ENCODE measurements at regions not wholly inside any gene's neighbourhood (a gene's known extent, or its start where the extent isn't known, plus 50 kb on each side); places are given as distances from the start of the nearest gene placed in this dataset.

GRCh38 chr5:21085791-21086190, 1097.8 kb upstream of the CDH18 start:
- Histone ChIP-seq H3K4me3 (replicated peaks in 1 of 3; ENCODE audit: insufficient read depth in 1 of 3, low read depth in 2 of 3, low read length in 3 of 3) (no peak overlapping the region), H3K36me3 (replicated peaks in 1 of 2; ENCODE audit: control insufficient read depth in 1 of 2, insufficient read depth in 2 of 2, low read length in 2 of 2) (no peaks in the 10 kb centered on the region), H4K20me1 (ENCODE audit: insufficient read depth, low read length) (no peaks in the 10 kb centered on the region), H3K27me3 (ENCODE audit: control insufficient read depth in 1 of 2, insufficient read depth in 2 of 2, low read length in 2 of 2) (no peaks in the 10 kb centered on the region), H2AFZ (ENCODE audit: low read length) (no peak overlapping the region), H3K9me3 (ENCODE audit: low read length) (peaks cover 37% of the 10 kb centered on the region), H3K27ac (ENCODE audit: extremely low read length, insufficient read depth, low read length) (no peak overlapping the region), H3K4me1 (ENCODE audit: insufficient read depth, low read length) (no peaks in the 10 kb centered on the region), H3K4me2 (ENCODE audit: low read depth, low read length) (no peak overlapping the region), H3K9ac (ENCODE audit: insufficient read depth, low read depth, low read length) (no peak overlapping the region), H3K79me2 (ENCODE audit: insufficient read depth, low read length) (no peaks in the 10 kb centered on the region)
- ATAC-seq: no peak
- POLR2A ChIA-PET: no interaction called here
- in situ Hi-C loops (cut with HindIII; ENCODE audit: extremely low pct_ligation_motif_present, low pct_unique_long_range_greater_than_20kb) (no loop called here), intact Hi-C loops (cut with micrococcal nuclease; ENCODE audit: unreplicated experiment) (no loop called here)
- whole genome bisulfite sequencing (ENCODE audit: low lambda C conversion rate): 5% methylated on average over 2 of the region's 2 CpGs
- no peak for DNase-seq (ENCODE audit: low spot score)
- BruUV-seq (replicated peaks): no TSS peak
- FAIRE-seq: no peak
- CTCF ChIA-PET (ENCODE audit: low intra/inter-chr PET ratio, low total read pairs): no interaction called here
- TF ChIP-seq ZBTB10 (CRISPR knock-in tag; IDR thresholded peaks at IDR 0.05; ENCODE audit: borderline replicate concordance) (no peak), ZKSCAN1 (IDR thresholded peaks at IDR 0.05; ENCODE audit: low read length) (no peak), ZNF12 (CRISPR knock-in tag; IDR thresholded peaks at IDR 0.05) (no peak), ERF (CRISPR knock-in tag; IDR thresholded peaks at IDR 0.05) (no peak), ZNF746 (CRISPR knock-in tag; IDR thresholded peaks at IDR 0.05) (no peak), CENPBD1 (CRISPR knock-in tag; IDR thresholded peaks at IDR 0.05; ENCODE audit: borderline replicate concordance, low read depth) (no peak), MED8 (CRISPR knock-in tag; IDR thresholded peaks at IDR 0.05; ENCODE audit: insufficient replicate concordance) (no peak), NFYC (CRISPR knock-in tag; IDR thresholded peaks at IDR 0.05) (no peak), ZNF124 (CRISPR knock-in tag; IDR thresholded peaks at IDR 0.05) (no peak), ARNT2 (CRISPR knock-in tag; IDR thresholded peaks at IDR 0.05; ENCODE audit: low read depth) (no peak), RFXAP (CRISPR knock-in tag; IDR thresholded peaks at IDR 0.05; ENCODE audit: borderline replicate concordance) (no peak), ZSCAN5A (CRISPR knock-in tag; IDR thresholded peaks at IDR 0.05; ENCODE audit: borderline replicate concordance) (no peak), MAX (IDR thresholded peaks at IDR 0.05) (no peak), JARID2 (CRISPR knock-in tag; IDR thresholded peaks at IDR 0.05; ENCODE audit: insufficient replicate concordance) (no peak), ZNF589 (CRISPR knock-in tag; conservative IDR thresholded peaks at IDR 0.05) (no peak), SNAPC4 (CRISPR knock-in tag; IDR thresholded peaks at IDR 0.05) (no peak)
